ENCODE measurements at regions not wholly inside any gene's neighbourhood (a gene's known extent, or its start where the extent isn't known, plus 50 kb on each side); places are given as distances from the start of the nearest gene placed in this dataset.
A peak's percentile ranks its signal among the peaks of the same experiment; 100 is the strongest.

- peak; percentile 36 for DNase-seq
Measured at GRCh38 chr10:110355141-110355831, 50.6 kb upstream of the SMNDC1 start.

GRCh38 chr10:110355922-110356627 is 51.4 kb upstream of the SMNDC1 start:
- DNase-seq: peak; percentile 38

GRCh38 chr10:110356628-110357245 is 52.0 kb upstream of the SMNDC1 start:
- DNase-seq: peak; percentile 84

- DNase-seq: peak; percentile 81
Measured at GRCh38 chr10:110357252-110357780, 52.6 kb upstream of the SMNDC1 start.

GRCh38 chr10:110357871-110358270 is 53.2 kb upstream of the SMNDC1 start:
- no peak for DNase-seq

GRCh38 chr10:110358278-110358677 is 53.6 kb upstream of the SMNDC1 start:
- no peak for DNase-seq

GRCh38 chr10:110358869-110359629 is 54.3 kb upstream of the SMNDC1 start:
- no peak for DNase-seq

- DNase-seq: no peak
Measured at GRCh38 chr10:110360857-110361474, 56.2 kb upstream of the SMNDC1 start.

GRCh38 chr10:110361800-110362456 is 57.2 kb upstream of the SMNDC1 start:
- DNase-seq: peak; percentile 50

GRCh38 chr10:110363572-110364411 is 59.1 kb upstream of the SMNDC1 start:
- peak; percentile 56 for DNase-seq

GRCh38 chr10:110364531-110364937 is 59.8 kb upstream of the SMNDC1 start:
- DNase-seq: peak; percentile 72

GRCh38 chr10:110365356-110366143 is 60.8 kb upstream of the SMNDC1 start:
- no peak for DNase-seq

- no peak for DNase-seq
Measured at GRCh38 chr10:110366635-110367034, 61.9 kb upstream of the SMNDC1 start.

GRCh38 chr10:110368002-110368401 is 63.3 kb upstream of the SMNDC1 start:
- DNase-seq: no peak

GRCh38 chr10:110368556-110368955 is 63.8 kb upstream of the SMNDC1 start:
- no peak for DNase-seq

- DNase-seq: no peak
Measured at GRCh38 chr10:110370006-110370405, 65.3 kb upstream of the SMNDC1 start.

- no peak for DNase-seq
Measured at GRCh38 chr10:110372656-110373055, 67.9 kb upstream of the SMNDC1 start.

- no peak for DNase-seq
Measured at GRCh38 chr10:110373059-110373458, 68.3 kb upstream of the SMNDC1 start.

GRCh38 chr10:110373857-110374654 is 69.3 kb upstream of the SMNDC1 start:
- no peak for DNase-seq
